Stomach (tissue), 8 donors: ENCODE measurements at regions not wholly inside any gene's neighbourhood (a gene's known extent, or its start where the extent isn't known, plus 50 kb on each side); places are given as distances from the start of the nearest gene placed in this dataset.
"Not testable (repeated sequence)": the region's sequence is repeated elsewhere in the genome, so short reads cannot be mapped to it uniquely, and the experiment has no call there.

Experiments
- DNase-seq, 2 donors: peaks; one replicate each; pipeline versions ENCODE4 v3.0.0 to v3.0.0-alpha.2; 2013 to 2019
- H3K27ac ChIP-seq, 5 donors: fragments of 200-600 bp in 4 of 5; sonication (generic) in 4 of 5; one replicate each; pipeline ENCODE4 v1.5.1; 2013 to 2019; ENCODE audit warnings: mild to moderate bottlenecking in 1 of 5, moderate library complexity in 1 of 5
- H3K27me3 ChIP-seq, 3 donors: fragments of 200-600 bp; sonication (generic); one replicate each; pipeline ENCODE4 v1.5.1; 2017 to 2019; ENCODE audit warnings: mixed run types in 1 of 3
- H3K36me3 ChIP-seq, 4 donors: fragments of 200-600 bp; sonication (generic); 1 replicate in 3 of 4; 2 replicates in 1 of 4; pipeline ENCODE4 v1.5.1; 2016 to 2019
- H3K4me1 ChIP-seq, 4 donors: fragments of 200-600 bp; sonication (generic); one replicate each; pipeline ENCODE4 v1.5.1; 2016 to 2019
- H3K4me3 ChIP-seq, 4 donors: fragments of 200-600 bp; sonication (generic) in 3 of 4; one replicate each; pipeline ENCODE4 v1.5.1; 2016 to 2019; ENCODE audit warnings: mild to moderate bottlenecking in 1 of 4
- H3K9me3 ChIP-seq, 4 donors: fragments of 200-600 bp; sonication (generic); one replicate each; pipeline ENCODE4 v1.5.1; 2016 to 2019
- EP300 ChIP-seq: sonication (generic); formaldehyde crosslinking; IDR thresholded peaks from one replicate; pipeline ENCODE4 v1.6.1; 2017; ENCODE audit warnings: antibody characterized with exemption
- POLR2A ChIP-seq, 4 donors: fragments of 450-650 bp; IDR thresholded peaks; one replicate each; pipeline ENCODE4 v1.6.1; 2016; ENCODE audit warnings: antibody characterized with exemption in 4 of 4, control low read depth in 2 of 4, mild to moderate bottlenecking in 1 of 4, moderate library complexity in 1 of 4
- POLR2AphosphoS5 ChIP-seq, 3 donors: sonication (generic); formaldehyde crosslinking; IDR thresholded peaks; one replicate each; pipeline ENCODE4 v1.6.1; 2016; ENCODE audit warnings: antibody characterized with exemption in 3 of 3
- WGBS, 5 donors: extraction: QIAGEN DNeasy Blood & Tissue Kit in 3 of 5; methylation state at CpG; one replicate each; pipeline versions ENCODE4 v1.1.5 to v1.1.7; 2013 to 2018; 5-methylcytosine and 5-hydroxymethylcytosine counted together
- intact Hi-C: fragments of 100-400 bp; cut with DNase I; formaldehyde crosslinking; loops from one replicate; pipeline ENCODE4 v1.15.1; 2023; ENCODE audit warnings: low total_unique reads
- TF ChIP-seq, protein P1 (sequence below), 7 experiments: fragments of 450-650 bp in 4 of 7; fragments of 200-600 bp in 3 of 7; sonication (generic) in 3 of 7; IDR thresholded peaks; one replicate each; pipeline ENCODE4 v1.5.1; 2016 to 2019; ENCODE audit warnings: antibody characterized with exemption in 7 of 7, control low read depth in 2 of 7, mild to moderate bottlenecking in 1 of 7
- donor health status: healthy with polysubstance abuse.
- donor health status: Bipolar disorder and iron deficiency.
- donor health status: healthy.

DNA sequence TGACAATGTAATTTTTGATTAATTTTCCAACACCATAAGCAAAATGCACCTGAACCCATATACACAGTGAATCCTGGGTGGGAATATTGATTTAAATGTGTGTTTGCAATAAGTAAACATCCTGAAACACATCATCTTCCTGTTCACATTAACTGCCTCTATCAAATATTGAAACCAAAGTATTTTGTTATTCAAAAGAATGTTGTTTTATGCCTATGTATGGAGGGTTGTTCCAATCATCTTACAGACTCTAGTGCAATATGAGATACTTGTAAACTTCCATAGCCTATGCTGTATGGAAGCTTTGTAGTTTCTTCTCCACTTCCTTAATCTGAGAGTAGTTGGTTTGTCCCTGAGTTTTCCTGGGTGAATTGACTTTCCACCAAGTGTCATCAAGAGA, 105.4 kb upstream of the SLC7A11 start:
- Histone ChIP-seq H3K27ac (no peak overlapping the region), H3K36me3 (no peaks in the 10 kb centered on the region), H3K9me3 (peaks cover 0 to 8% (median 0%) of the 10 kb centered on the region in 4 donors), H3K27me3 (no peaks in the 10 kb centered on the region), H3K4me1 (no peaks in the 10 kb centered on the region), H3K4me3 (no peak overlapping the region)
- no peak for DNase-seq
- TF ChIP-seq POLR2AphosphoS5 (IDR thresholded peaks at IDR 0.05) (no peak), EP300 (no peak), POLR2A (IDR thresholded peaks at IDR 0.05) (no peak)
- TF ChIP-seq, protein P1, sequence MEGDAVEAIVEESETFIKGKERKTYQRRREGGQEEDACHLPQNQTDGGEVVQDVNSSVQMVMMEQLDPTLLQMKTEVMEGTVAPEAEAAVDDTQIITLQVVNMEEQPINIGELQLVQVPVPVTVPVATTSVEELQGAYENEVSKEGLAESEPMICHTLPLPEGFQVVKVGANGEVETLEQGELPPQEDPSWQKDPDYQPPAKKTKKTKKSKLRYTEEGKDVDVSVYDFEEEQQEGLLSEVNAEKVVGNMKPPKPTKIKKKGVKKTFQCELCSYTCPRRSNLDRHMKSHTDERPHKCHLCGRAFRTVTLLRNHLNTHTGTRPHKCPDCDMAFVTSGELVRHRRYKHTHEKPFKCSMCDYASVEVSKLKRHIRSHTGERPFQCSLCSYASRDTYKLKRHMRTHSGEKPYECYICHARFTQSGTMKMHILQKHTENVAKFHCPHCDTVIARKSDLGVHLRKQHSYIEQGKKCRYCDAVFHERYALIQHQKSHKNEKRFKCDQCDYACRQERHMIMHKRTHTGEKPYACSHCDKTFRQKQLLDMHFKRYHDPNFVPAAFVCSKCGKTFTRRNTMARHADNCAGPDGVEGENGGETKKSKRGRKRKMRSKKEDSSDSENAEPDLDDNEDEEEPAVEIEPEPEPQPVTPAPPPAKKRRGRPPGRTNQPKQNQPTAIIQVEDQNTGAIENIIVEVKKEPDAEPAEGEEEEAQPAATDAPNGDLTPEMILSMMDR (IDR thresholded peaks at IDR 0.05): no peak
- intact Hi-C loops: no loop called here

DNA sequence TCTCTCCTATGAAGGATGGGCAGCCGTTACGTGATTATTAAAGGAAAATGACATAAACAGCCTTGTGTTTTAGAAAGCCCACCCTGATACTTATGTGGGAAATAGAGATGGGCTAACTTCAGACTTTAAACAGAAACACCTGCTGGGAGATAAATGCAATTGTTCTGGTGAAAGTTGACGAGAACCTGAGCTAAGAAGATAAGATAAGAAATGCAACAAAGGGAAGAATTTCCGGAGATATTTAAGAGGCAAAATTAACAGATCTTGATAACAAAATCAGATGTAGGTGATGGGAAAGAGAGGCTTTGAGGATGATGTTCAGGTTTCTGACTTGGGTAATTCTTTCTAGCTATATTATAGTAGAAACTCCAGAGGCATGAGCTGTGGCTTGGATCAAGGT, 102.7 kb upstream of the SLC7A11 start:
- Histone ChIP-seq H3K36me3 (no peaks in the 10 kb centered on the region), H3K4me1 (no peaks in the 10 kb centered on the region), H3K27ac (no peak overlapping the region), H3K27me3 (no peaks in the 10 kb centered on the region), H3K9me3 (no peaks in the 10 kb centered on the region), H3K4me3 (no peak overlapping the region)
- no peak for DNase-seq
- intact Hi-C loops: no loop called here
- no peak for TF ChIP-seq POLR2AphosphoS5 (IDR thresholded peaks at IDR 0.05)
- no peak for TF ChIP-seq POLR2A (IDR thresholded peaks at IDR 0.05)
- TF ChIP-seq EP300: no peak
- TF ChIP-seq, protein P1 (IDR thresholded peaks at IDR 0.05): no peak
- WGBS, 5 donors: 58 to 77% (median 70%) methylated on average over 4 of the region's 4 CpGs

DNA sequence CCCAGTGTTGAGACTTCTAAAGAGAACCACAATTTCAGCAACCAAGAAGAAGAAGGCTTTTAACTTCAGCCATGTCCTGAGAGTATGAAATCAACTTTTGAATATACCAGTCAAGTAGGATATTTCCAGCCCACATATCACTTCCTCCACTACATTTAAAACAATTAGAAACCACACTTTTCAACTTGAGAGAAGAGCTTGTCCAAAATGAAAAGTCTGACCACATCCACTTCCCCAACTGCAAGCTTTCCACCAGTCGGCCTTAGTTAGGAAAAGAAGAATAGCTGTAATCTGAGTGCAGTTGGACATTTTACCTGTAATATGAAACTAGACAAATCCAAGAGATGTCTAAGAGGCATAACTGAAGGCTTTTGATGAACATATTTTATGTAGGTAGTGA, 101.9 kb upstream of the SLC7A11 start:
- TF ChIP-seq POLR2AphosphoS5 (IDR thresholded peaks at IDR 0.05): no peak
- TF ChIP-seq POLR2A (IDR thresholded peaks at IDR 0.05): no peak
- Histone ChIP-seq H3K36me3 (no peaks in the 10 kb centered on the region), H3K9me3 (no peaks in the 10 kb centered on the region), H3K27ac (no peak overlapping the region), H3K27me3 (no peaks in the 10 kb centered on the region), H3K4me1 (no peaks in the 10 kb centered on the region), H3K4me3 (no peak overlapping the region)
- WGBS, 5 donors: 62 to 71% (median 68%) methylated on average over 1 of the region's 1 CpG
- no peak for DNase-seq
- intact Hi-C loops: no loop called here

DNA sequence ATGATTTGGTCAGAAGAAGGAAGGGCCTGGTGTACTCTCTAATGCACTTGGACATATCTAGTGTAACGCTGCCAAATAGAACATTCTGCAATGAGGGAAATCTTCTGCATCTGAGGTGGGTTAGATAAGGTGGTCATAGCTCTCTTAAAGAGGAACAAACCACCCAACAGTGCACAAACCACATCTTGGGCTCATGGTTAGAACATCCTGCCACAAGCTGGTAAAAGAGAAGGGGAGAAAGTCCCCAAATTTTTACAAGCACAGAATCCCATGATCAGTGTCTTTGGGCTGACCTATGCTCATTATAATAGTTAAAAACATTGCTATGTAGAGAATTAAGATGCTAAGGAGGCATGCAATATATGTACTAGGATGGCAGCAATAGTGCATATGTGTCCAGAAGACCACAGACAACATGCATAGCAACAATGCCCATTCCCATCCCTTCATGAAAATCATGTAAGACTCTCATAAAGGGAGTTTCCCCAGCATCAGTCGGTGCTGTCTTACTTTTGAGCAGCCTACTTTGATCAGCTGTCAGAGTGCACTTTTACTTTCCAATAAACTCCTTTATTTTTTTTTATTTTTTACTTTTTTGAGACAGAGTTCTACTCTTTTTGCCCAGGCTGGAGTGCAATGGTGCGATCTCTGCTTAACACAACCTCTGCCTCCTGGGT, 99.7 kb upstream of the SLC7A11 start:
- Histone ChIP-seq H3K27ac (no peak overlapping the region), H3K9me3 (no peaks in the 10 kb centered on the region), H3K4me1 (no peaks in the 10 kb centered on the region), H3K27me3 (no peaks in the 10 kb centered on the region), H3K4me3 (no peak overlapping the region), H3K36me3 (no peaks in the 10 kb centered on the region)
- intact Hi-C loops: no loop called here
- WGBS, 5 donors: 74 to 83% (median 81%) methylated on average over 3 of the region's 3 CpGs
- no peak for DNase-seq
- TF ChIP-seq POLR2AphosphoS5 (IDR thresholded peaks at IDR 0.05) (no peak), EP300 (no peak), POLR2A (IDR thresholded peaks at IDR 0.05) (no peak)
- TF ChIP-seq, protein P1 (IDR thresholded peaks at IDR 0.05): no peak

DNA sequence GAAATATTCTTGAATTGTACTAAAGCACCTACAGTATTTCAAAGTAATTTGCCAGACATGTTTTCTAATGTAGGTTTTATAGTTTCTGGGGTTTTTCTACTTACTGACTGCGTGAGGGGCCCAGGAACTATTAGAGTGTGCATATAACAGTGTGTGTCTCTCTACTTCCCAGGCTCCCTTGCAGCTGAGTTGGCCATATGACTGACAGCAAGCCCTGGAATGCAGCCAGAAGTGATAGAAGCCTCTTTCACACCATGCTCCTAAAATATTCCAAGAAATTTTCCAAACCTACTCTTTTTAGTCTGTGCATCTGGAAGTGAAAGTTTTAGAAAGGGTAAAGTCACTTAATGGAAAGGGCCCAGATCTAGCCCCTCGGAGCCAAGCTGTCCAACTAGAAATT, 96.7 kb upstream of the SLC7A11 start:
- H3K9me3 ChIP-seq: no peaks in the 10 kb centered on the region
- TF ChIP-seq, protein P1 (IDR thresholded peaks at IDR 0.05): no peak
- TF ChIP-seq POLR2A (IDR thresholded peaks at IDR 0.05): no peak
- H3K27ac ChIP-seq: no peak overlapping the region
- H3K27me3 ChIP-seq: no peaks in the 10 kb centered on the region
- H3K4me3 ChIP-seq: no peak overlapping the region
- WGBS, 5 donors: 68 to 91% (median 87%) methylated on average over 2 of the region's 2 CpGs
- intact Hi-C loops: no loop called here
- H3K36me3 ChIP-seq: no peaks in the 10 kb centered on the region
- DNase-seq: no peak
- peaks cover 0 to 4% (median 0%) of the 10 kb centered on the region in 4 donors for H3K4me1 ChIP-seq

DNA sequence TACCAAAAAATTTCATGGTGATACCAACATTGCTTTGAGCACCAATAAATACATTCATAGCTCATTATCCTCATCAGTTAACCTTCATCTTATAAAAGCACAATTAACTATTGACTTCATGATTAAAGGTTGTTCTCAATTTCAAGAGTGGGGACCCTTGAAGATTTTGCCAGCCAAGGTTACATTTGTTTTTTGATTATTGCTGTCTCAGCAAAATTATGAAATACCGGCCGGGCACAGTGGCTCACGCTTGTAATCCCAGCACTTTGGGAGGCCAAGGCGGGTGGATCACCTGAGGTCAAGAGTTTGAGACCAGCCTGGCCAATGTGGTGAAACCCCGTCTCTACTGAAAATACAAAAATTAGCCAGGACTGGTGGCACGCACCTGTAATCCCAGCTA, 96.1 kb upstream of the SLC7A11 start:
- H3K9me3 ChIP-seq, H3K27me3 ChIP-seq, H3K36me3 ChIP-seq, DNase-seq, intact Hi-C loops, H3K27ac ChIP-seq, H3K4me3 ChIP-seq, H3K4me1 ChIP-seq: not testable (repeated sequence)
- WGBS, 5 donors: 91 to 98% (median 95%) methylated on average over 6 of the region's 6 CpGs
